ENCODE measurements at regions not wholly inside any gene's neighbourhood (a gene's known extent, or its start where the extent isn't known, plus 50 kb on each side); places are given as distances from the start of the nearest gene placed in this dataset.

DNA sequence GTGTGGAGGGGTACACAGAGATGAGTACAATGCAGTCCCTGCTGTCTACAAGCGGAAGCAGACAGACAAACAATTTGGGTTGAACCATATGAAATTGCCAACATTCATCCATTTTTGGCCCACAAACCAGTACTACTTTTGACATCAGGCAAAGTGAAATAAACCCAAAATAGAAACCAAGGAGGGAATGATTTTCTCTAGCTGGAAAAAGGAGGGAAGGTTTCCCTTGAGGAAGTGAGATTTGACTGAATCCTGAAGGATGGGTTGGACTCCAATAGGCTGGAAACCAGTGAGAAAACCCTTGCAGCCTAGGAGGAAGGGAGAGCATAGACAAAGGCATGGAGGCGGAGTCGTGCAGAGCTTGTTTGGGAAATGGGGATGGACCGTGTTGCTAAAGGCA is 63.5 kb upstream of the PJA1 start:
- no peak for DNase-seq (ENCODE audit: low read depth in 2 of 2)

- DNase-seq (ENCODE audit: low read depth in 2 of 2) = no peak
These were observed 61.4 kb upstream of the PJA1 start for GRCh38 chrX:69226459-69227158.

- DNase-seq (ENCODE audit: low read depth in 2 of 2) = peak; percentile 42 to 54
These were observed 57.1 kb upstream of the PJA1 start for GRCh38 chrX:69222103-69223090.

DNA sequence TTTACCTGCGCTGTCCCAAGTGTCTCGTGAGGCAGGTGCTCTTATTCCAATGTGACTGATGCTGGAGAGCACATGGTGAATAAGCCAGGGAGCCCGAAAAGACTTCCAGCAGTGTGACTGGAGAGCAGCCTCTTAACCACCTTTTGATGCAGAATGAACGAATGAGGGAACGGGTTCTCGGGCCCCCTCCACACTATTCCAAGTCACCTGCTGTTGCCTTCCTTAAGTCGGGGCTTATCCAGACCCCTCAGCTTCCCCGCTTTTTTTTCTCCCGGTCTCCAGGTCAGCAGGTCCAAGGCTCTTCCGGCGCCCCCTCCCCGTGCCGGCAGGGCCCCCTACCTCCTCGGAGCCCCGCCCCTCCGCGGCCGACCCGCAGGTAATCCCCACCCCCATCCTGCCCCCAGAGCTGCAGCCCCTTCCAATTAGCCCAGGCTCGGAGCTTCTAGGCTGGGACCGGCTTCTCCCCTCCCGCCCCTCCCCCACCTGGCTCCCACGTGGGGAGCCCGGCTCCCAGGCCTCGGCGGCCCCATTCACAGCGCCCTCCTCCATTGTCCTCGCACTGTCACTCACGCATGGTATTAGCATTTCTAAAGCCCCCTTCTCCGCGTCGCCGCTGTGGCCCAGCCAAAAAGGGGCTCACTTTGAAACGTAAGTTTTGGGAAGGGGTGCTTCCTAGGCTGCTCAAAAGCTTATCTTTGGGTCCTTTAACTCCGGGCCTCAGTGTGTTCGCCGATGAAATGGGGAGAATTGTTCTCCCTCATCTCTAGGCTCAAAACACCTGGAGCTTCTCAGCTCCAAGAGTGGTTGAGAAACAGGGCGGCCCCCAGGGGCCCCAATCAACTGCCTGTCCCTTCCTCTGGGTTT is 56.2 kb upstream of the PJA1 start:
- DNase-seq (ENCODE audit: low read depth in 2 of 2) = no peak

- DNase-seq (ENCODE audit: low read depth in 2 of 2) = no peak
These were observed 53.2 kb upstream of the PJA1 start for GRCh38 chrX:69218407-69218997.

DNA sequence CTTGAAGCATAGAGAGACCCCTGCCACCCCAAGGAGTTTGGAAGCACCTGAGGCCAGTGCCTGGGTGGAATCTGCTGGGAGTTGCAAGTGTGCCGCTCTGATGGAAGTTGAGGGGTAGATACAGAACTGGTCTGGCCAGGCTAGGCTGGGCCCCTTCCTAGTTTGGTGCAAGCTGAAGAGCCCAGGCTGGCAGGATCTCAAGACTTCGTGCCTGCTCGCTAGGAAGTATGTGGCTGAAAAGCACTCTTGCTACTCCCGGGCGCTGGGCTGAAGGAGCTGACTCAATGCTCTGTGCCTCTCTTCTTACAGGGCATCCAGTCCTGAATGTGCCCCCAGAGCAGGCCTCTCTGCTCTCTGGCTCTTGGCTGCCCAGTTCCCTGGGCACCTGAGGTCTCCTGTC is 51.7 kb upstream of the PJA1 start:
- DNase-seq (ENCODE audit: low read depth in 2 of 2) = no peak

DNA sequence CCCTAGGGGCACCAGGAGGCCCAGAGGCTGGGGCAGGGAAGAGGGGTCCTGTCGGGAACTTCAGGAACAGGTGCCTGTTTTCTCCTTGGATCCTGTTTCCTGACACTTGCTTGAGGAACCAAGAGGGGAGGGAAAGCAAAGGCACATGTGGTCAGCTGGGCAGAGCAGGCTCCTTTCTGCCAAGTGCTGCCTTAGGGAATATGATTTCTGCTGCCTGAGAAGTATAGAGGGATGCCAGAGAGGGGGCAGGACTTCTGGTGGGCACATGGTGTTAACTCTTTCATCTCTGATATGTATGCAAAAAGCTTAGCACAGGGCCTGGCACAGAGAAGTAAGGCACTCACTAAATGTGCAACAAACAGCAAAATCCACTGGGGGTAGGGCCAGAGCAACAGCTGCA is 51.2 kb upstream of the PJA1 start:
- no peak for DNase-seq (ENCODE audit: low read depth in 2 of 2)

DNA sequence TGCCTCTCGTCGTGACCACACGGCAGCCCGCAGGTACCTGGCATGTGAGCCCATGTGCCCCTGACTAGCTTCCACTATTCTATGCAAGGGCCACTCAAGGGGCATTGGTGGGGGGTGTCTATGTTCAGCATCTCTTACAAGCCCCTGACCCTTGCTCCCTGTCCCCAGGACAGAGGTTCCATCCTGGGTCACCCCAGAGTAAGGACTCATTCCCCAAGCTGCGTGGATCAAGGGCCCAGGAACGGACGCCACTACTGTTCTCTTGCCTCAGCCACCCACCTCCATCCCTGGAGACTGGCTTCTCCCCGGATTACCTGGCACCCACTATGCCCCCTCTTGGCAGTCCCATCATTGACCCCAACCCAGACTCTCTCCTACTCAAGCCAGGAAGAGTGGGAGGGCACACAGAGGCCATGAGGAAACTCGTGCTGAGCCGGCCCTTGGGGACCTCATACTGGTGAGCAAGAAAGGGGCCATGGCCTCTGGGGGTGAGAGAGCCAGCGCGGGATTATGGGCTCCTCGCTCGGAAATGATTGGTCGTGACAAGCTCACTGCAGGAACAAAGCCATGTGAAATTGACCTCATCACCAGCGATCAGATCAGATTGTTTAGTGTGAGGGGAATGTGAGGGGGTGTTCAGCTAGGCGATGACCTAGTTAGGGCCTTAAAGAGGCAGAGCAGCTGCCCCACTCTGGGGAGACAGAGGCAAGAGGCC is 50.1 kb upstream of the PJA1 start:
- no peak for DNase-seq (ENCODE audit: low read depth in 2 of 2)
